ENCODE measurements at regions not wholly inside any gene's neighbourhood (a gene's known extent, or its start where the extent isn't known, plus 50 kb on each side); places are given as distances from the start of the nearest gene placed in this dataset. TPM values are rescaled to one million over a fixed set of nuclear protein-coding genes. Genes with fewer than 3 reads are reported as not detected.

DNA sequence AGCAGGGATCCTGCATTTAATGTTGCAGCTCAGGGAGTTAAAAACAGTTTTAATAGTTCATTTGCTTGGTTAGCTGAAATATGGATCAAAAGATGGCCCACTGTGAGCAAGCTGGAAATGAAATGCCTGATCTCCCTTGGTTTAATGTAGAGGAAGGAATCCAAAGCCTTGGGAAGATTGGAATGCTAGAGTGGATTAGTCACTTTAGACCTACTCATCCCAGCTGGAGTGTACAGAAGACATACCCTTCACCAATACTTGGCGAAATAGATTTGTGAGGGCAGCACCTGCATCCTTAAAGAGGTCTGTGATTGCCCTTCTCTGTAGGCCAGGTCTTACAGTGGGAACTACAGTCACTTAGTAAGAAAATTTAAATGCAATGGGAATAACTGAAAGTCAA, 58.0 kb upstream of the KRAS start:
- Histone ChIP-seq H3K27me3 (ENCODE audit: control insufficient read depth, insufficient read depth, low read length) (no peaks in the 10 kb centered on the region), H3K4me3 (ENCODE audit: low read depth, low read length) (no peak overlapping the region), H3K36me3 (ENCODE audit: control insufficient read depth, insufficient read depth, low read length) (no peaks in the 10 kb centered on the region)
- DNase-seq (ENCODE audit: low read depth): no peak
- CTCF ChIA-PET: interaction anchor here (0.5 to 1.8 kb wide), 4 partner anchors 10 to 110 kb away, joined by 3 to 4 read pairs (median 3); no protein-coding TSS in a partner anchor
- TF ChIP-seq, protein P1, sequence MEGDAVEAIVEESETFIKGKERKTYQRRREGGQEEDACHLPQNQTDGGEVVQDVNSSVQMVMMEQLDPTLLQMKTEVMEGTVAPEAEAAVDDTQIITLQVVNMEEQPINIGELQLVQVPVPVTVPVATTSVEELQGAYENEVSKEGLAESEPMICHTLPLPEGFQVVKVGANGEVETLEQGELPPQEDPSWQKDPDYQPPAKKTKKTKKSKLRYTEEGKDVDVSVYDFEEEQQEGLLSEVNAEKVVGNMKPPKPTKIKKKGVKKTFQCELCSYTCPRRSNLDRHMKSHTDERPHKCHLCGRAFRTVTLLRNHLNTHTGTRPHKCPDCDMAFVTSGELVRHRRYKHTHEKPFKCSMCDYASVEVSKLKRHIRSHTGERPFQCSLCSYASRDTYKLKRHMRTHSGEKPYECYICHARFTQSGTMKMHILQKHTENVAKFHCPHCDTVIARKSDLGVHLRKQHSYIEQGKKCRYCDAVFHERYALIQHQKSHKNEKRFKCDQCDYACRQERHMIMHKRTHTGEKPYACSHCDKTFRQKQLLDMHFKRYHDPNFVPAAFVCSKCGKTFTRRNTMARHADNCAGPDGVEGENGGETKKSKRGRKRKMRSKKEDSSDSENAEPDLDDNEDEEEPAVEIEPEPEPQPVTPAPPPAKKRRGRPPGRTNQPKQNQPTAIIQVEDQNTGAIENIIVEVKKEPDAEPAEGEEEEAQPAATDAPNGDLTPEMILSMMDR (IDR thresholded peaks at IDR 0.05; ENCODE audit: insufficient read depth, low read depth, low read length): no peak
- POLR2A ChIA-PET: no interaction called here

DNA sequence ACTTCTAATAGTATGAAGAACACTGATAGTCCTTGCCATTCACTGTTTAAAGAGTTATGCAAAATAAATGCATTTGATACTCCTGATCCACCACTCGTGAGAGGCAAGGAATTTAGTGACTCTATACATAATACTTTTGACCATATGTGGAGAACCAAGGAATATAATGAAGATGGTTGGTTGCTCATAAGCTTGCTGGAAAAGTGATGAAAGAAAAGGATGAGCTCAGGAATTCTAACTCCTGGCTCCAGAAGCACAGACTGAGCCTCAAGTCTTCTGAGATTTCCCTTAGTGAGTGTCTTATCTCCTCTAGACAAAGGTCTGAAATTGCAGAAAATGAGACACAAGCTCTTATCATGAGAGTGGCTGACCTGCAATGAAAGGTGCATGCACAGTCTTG, 57.1 kb upstream of the KRAS start:
- TF ChIP-seq, protein P1 (IDR thresholded peaks at IDR 0.05; ENCODE audit: insufficient read depth, low read depth, low read length): no peak
- ChIA-PET CTCF (interaction anchor here (0.6 to 1.8 kb wide), 3 partner anchors 10 to 67 kb away, joined by 3 to 4 read pairs (median 3); no protein-coding TSS in a partner anchor), POLR2A (no interaction called here)
- Histone ChIP-seq H3K27me3 (ENCODE audit: control insufficient read depth, insufficient read depth, low read length) (no peaks in the 10 kb centered on the region; the same call in 1 of the 2 replicates), H3K4me3 (ENCODE audit: low read depth, low read length) (no peak overlapping the region), H3K36me3 (ENCODE audit: control insufficient read depth, insufficient read depth, low read length) (no peaks in the 10 kb centered on the region)
- DNase-seq (ENCODE audit: low read depth): no peak

- ChIA-PET POLR2A (no interaction called here), CTCF (no interaction called here)
- Histone ChIP-seq H3K27me3 (ENCODE audit: control insufficient read depth, insufficient read depth, low read length) (no peaks in the 10 kb centered on the region; the same call in 1 of the 2 replicates), H3K36me3 (ENCODE audit: control insufficient read depth, insufficient read depth, low read length) (no peaks in the 10 kb centered on the region), H3K4me3 (ENCODE audit: low read depth, low read length) (no peak overlapping the region)
- no peak for DNase-seq (ENCODE audit: low read depth)
- TF ChIP-seq, protein P1 (IDR thresholded peaks at IDR 0.05; ENCODE audit: insufficient read depth, low read depth, low read length): no peak
These were observed 51.1 kb upstream of the KRAS start for GRCh38 chr12:25301798-25302197.

Small RNAs in the stretch of these regions (small RNA-seq; reads per million reads assigned to genes)
- gene AC092451.1 (ENCODE audit: insufficient read length, low read depth, low replicate concordance): not detected
- gene RNU4-67P (ENCODE audit: insufficient read length, low read depth, low replicate concordance): not detected
